HEK293T (cell line): ENCODE measurements at regions not wholly inside any gene's neighbourhood (a gene's known extent, or its start where the extent isn't known, plus 50 kb on each side); places are given as distances from the start of the nearest gene placed in this dataset.

ENCODE experiments used
- CTCF ChIA-PET: fragments of 350-600 bp; formaldehyde crosslinking; extraction: SDS; loops from one replicate; lab custom pipeline; 2021; ENCODE audit warnings: antibody characterized with exemption, inconsistent platforms; lab: Yijun Ruan, JAX
- POLR2A ChIA-PET: fragments of 350-600 bp; formaldehyde crosslinking; extraction: SDS; loops from one replicate; lab custom pipeline; 2020; ENCODE audit warnings: antibody characterized with exemption, inconsistent platforms; lab: Yijun Ruan, JAX
- DNase-seq: peaks from one replicate; pipeline ENCODE4 v3.0.0; 2012; ENCODE audit warnings: mixed read lengths; ENCODE audit errors: extremely low spot score
- ARNT ChIP-seq: fragments of 450-650 bp; IDR thresholded peaks from 2 replicates; pipeline ENCODE4 v1.6.1; 2017; ENCODE audit warnings: mild to moderate bottlenecking
- BHLHE40 ChIP-seq: fragments of 450-650 bp; IDR thresholded peaks from 2 replicates; pipeline ENCODE4 v1.6.1; 2016; ENCODE audit warnings: mild to moderate bottlenecking, moderate library complexity, borderline replicate concordance
- CTBP1 ChIP-seq: fragments of 450-650 bp; IDR thresholded peaks from 2 replicates; pipeline ENCODE4 v1.6.1; 2016; ENCODE audit warnings: borderline replicate concordance
- ELF4 ChIP-seq: fragments of 450-650 bp; IDR thresholded peaks from 2 replicates; pipeline ENCODE4 v1.6.1; 2017; ENCODE audit warnings: antibody characterized with exemption
- FOXA1 ChIP-seq: fragments of 450-650 bp; IDR thresholded peaks from 2 replicates; pipeline ENCODE4 v1.6.1; 2016; ENCODE audit warnings: mild to moderate bottlenecking
- FOXK2 ChIP-seq: fragments of 450-650 bp; IDR thresholded peaks from 2 replicates; pipeline ENCODE4 v1.6.1; 2016; ENCODE audit warnings: mild to moderate bottlenecking
- FOXM1 ChIP-seq: fragments of 450-650 bp; IDR thresholded peaks from 2 replicates; pipeline ENCODE4 v1.6.1; 2017; ENCODE audit warnings: mild to moderate bottlenecking, borderline replicate concordance
- HDGF ChIP-seq: fragments of 450-650 bp; IDR thresholded peaks from 2 replicates; pipeline ENCODE4 v1.6.1; 2017; ENCODE audit warnings: antibody characterized with exemption, borderline replicate concordance
- L3MBTL2 ChIP-seq: fragments of 450-650 bp; conservative IDR thresholded peaks from 2 replicates; pipeline ENCODE4 v1.6.1; 2016; ENCODE audit warnings: mild to moderate bottlenecking
- LEF1 ChIP-seq: fragments of 450-650 bp; IDR thresholded peaks from 2 replicates; pipeline ENCODE4 v1.6.1; 2017; ENCODE audit warnings: mild to moderate bottlenecking, borderline replicate concordance
- NFRKB ChIP-seq: fragments of 450-650 bp; IDR thresholded peaks from 2 replicates; pipeline ENCODE4 v1.6.1; 2016; ENCODE audit warnings: mild to moderate bottlenecking, moderate library complexity
- SP1 ChIP-seq: fragments of 450-650 bp; IDR thresholded peaks from 2 replicates; pipeline ENCODE4 v1.6.1; 2017
- SUZ12 ChIP-seq: fragments of 450-650 bp; IDR thresholded peaks from 2 replicates; pipeline ENCODE4 v1.6.1; 2016; ENCODE audit warnings: mild to moderate bottlenecking
- TARDBP ChIP-seq: fragments of 450-650 bp; IDR thresholded peaks from 2 replicates; pipeline ENCODE4 v1.6.1; 2016
- ZNF384 ChIP-seq: fragments of 450-650 bp; IDR thresholded peaks from 2 replicates; pipeline ENCODE4 v1.6.1; 2016
- TF ChIP-seq, protein P1 (sequence below): fragments of 450-650 bp; IDR thresholded peaks from 2 replicates; pipeline ENCODE4 v1.6.1; 2016

DNA sequence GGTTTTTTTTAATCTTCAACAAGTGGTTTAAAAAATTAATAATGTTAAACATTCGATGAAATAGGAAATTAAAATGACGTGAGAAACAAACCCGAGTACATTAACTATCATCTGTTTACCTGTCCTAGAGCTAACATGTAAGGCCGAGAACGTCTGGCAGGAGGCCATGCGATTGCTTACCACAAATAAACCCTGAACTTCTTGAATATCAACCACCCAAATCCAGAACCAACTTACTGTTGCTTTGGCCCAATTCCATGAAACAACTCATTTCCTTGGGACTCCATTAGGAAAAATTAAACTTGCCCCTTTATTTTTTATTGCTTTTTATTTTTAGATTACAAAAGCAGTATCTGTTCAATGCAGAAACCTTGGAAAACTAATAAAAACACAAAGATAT is 228.9 kb upstream of the IRS2 start:
- ChIA-PET POLR2A (no interaction called here), CTCF (no interaction called here)
- no peak for DNase-seq
- TF ChIP-seq CTBP1 = no peak
- TF ChIP-seq LEF1 = no peak
- TF ChIP-seq FOXM1 = no peak
- no peak for TF ChIP-seq BHLHE40
- TF ChIP-seq TARDBP = no peak

DNA sequence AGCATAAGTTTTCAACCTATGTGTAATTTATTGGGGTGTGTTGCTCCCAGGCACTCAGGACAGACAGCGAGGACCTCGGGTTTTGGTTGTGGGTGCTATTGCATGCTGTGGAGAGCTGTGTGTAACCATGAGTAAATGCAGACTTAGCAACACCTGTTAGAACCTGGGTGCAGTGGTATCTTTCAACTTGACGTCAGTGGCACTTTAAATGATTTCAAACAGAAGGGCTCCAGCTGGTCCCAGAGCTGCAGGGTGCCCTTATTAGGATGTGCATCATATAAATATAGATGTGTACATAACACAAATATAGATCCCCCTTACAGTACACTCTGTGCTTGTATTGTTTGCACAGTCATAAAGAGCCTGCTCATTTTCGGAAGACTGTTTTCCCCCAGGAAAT is 228.3 kb upstream of the IRS2 start:
- TF ChIP-seq ZNF384 (no peak), BHLHE40 (no peak), ARNT (no peak), FOXM1 (no peak), LEF1 (no peak), FOXA1 (no peak), FOXK2 (no peak), TARDBP (no peak), ELF4 (no peak), NFRKB (no peak), SUZ12 (no peak), HDGF (no peak), L3MBTL2 (no peak), CTBP1 (no peak), SP1 (no peak)
- TF ChIP-seq, protein P1, sequence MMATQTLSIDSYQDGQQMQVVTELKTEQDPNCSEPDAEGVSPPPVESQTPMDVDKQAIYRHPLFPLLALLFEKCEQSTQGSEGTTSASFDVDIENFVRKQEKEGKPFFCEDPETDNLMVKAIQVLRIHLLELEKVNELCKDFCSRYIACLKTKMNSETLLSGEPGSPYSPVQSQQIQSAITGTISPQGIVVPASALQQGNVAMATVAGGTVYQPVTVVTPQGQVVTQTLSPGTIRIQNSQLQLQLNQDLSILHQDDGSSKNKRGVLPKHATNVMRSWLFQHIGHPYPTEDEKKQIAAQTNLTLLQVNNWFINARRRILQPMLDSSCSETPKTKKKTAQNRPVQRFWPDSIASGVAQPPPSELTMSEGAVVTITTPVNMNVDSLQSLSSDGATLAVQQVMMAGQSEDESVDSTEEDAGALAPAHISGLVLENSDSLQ = no peak
- CTCF ChIA-PET = no interaction called here
- no peak for DNase-seq
- POLR2A ChIA-PET = no interaction called here

DNA sequence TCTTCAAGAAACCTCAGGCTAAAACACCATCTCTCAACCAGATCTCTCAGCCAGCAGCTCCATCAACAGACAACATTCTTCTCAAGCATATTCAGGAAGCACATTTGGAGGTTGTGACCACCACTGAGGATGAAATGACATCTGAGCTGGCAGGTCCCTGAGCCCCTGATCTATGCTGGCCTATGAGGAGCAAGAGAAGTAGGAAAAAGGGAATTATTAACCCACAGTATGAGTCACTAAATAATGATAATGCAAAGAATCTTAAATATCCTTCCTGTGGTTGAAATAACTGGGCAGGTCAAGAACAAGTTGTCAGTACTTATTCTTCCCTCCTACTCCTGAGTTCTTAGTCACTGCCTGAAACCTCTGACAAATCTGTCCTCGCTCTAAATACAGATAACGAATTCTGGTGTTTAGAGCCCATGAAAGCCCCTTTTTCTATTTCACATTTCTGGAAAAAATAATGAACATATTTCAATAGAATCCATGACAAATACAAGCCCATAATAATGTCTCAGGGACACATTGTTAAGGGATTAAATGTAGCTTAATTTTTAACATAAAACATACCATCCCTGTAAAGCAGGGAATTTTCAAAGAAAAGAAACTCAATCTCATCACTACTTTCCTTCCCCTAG is 225.8 kb upstream of the IRS2 start:
- ChIA-PET POLR2A (no interaction called here), CTCF (no interaction called here)
- TF ChIP-seq, protein P1 = no peak
- TF ChIP-seq BHLHE40 (no peak), SUZ12 (no peak), ELF4 (no peak), ZNF384 (no peak), NFRKB (no peak), L3MBTL2 (no peak), ARNT (no peak), CTBP1 (no peak), FOXK2 (no peak), SP1 (no peak)
- no peak for DNase-seq

DNA sequence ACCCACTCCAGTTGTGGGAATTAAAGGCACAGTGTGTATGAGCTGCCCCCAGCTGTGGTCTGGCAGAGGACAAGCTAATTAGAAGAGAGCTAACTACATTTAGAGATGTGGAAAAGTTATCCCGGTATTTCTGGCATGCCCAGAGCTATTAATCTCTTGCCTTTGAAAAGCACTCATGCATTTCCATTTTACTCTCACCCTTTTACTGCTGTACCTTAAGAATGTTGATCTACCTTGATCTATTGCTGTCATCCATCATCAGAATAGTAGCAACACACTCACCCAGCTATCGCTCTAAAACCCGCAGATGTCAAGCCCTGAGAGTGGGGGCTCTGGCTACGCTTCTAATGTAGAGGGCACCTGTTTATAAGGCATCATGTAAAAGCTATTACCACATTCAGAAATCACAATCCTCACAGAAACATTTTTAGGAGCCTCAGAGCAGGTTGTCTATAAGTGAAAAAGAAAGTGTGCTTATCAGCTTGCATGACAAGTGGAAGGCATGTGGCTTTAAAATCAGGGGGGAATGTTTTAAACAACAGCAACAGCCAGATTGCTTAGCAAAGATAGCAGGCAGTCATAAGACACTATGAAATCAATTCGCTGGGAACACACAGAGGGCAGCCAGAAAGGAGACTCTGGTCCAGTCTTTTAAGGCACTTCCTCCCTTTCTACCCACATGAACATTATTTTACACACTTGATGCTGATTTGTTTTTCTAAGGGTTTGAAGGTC is 224.2 kb upstream of the IRS2 start:
- CTCF ChIA-PET = no interaction called here
- no peak for DNase-seq
- TF ChIP-seq SUZ12 = no peak
- no peak for TF ChIP-seq FOXM1
- TF ChIP-seq ZNF384 = no peak
- TF ChIP-seq FOXK2 = no peak
- no peak for TF ChIP-seq FOXA1
- TF ChIP-seq TARDBP = no peak
- no peak for TF ChIP-seq BHLHE40
- TF ChIP-seq, protein P1 = no peak
- TF ChIP-seq LEF1 = no peak
- TF ChIP-seq NFRKB = no peak
- TF ChIP-seq CTBP1 = no peak
- TF ChIP-seq HDGF = no peak
- no peak for TF ChIP-seq ELF4
- no peak for TF ChIP-seq ARNT
- no peak for TF ChIP-seq L3MBTL2
- POLR2A ChIA-PET = no interaction called here

DNA sequence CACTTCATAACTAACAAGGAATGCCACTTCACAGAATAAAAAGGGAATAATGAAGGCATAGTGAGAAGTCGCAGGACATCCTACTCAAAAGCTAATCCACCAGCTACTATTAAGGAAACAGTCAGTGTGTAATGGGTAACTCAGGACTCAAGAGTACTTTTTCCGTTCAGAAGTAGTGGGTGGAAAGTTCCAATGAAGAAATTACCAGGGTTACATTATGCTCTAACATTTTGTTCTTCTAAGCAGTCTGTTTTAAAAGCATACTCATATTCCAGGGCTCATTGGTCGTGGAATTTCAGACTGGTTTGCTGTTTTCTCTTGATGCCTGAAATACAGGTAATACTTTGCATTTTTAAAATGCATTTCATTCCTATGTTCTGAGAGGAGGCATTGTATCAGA is 222.4 kb upstream of the IRS2 start:
- ChIA-PET CTCF (no interaction called here), POLR2A (no interaction called here)
- no peak for DNase-seq
- TF ChIP-seq LEF1 = no peak
- no peak for TF ChIP-seq ZNF384
- no peak for TF ChIP-seq CTBP1
- TF ChIP-seq, protein P1 = no peak
- TF ChIP-seq FOXK2 = no peak
- no peak for TF ChIP-seq SUZ12
- no peak for TF ChIP-seq TARDBP
- no peak for TF ChIP-seq HDGF
- TF ChIP-seq SP1 = no peak
- no peak for TF ChIP-seq NFRKB
- TF ChIP-seq L3MBTL2 = no peak
- no peak for TF ChIP-seq ELF4
- TF ChIP-seq BHLHE40 = no peak

DNA sequence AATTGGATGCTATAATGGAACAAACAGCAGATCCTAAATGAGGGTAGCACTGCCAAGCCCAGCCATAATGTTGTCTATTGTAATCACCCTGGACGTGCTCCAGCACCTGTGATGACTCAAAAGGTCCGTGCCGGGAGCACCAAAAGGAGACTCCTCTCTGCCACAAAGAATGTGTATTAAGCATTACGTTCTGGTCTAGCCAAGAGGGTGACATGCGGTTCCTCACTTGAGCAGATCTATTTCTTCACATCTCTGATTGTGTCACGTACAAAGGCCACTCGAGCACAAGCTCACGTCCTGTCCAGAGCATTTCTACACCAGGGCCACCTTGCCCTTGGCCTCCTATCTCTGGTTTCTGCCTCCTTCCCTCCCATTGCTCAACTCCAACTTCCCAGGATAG is 219.9 kb upstream of the IRS2 start:
- CTCF ChIA-PET = no interaction called here
- POLR2A ChIA-PET = no interaction called here
- DNase-seq = no peak
- TF ChIP-seq FOXA1 (no peak), L3MBTL2 (no peak), NFRKB (no peak), TARDBP (no peak), ZNF384 (no peak), HDGF (no peak), SP1 (no peak), ELF4 (no peak), BHLHE40 (no peak), LEF1 (no peak), FOXM1 (no peak), ARNT (no peak), FOXK2 (no peak), CTBP1 (no peak)
